Activated CD8-positive, alpha-beta T cell treated with anti-CD3 and anti-CD28 coated beads for 36 hours (primary cell): ENCODE measurements at regions not wholly inside any gene's neighbourhood (a gene's known extent, or its start where the extent isn't known, plus 50 kb on each side); places are given as distances from the start of the nearest gene placed in this dataset.

ENCODE experiments used
- ATAC-seq: fragments of 200-7000 bp; cut with Tn5 transposase; one replicate; pipeline ENCODE4 v1.10.0; 2021; ENCODE audit warnings: mild to moderate bottlenecking, moderate library complexity
- CTCF ChIA-PET: fragments of 350-600 bp; sonication (Branson Sonifier 250); formaldehyde crosslinking; loops from one replicate; lab custom pipeline; 2021; ENCODE audit warnings: antibody characterized with exemption; lab: Charles Lee
- POLR2A ChIA-PET: fragments of 350-600 bp; sonication (Branson Sonifier 250); formaldehyde crosslinking; loops from one replicate; lab custom pipeline; 2021; ENCODE audit warnings: antibody characterized with exemption; lab: Charles Lee
- DNase-seq: peaks from one replicate; pipeline ENCODE4 v3.0.0-alpha.2; 2020
- H3K27ac Mint-ChIP-seq: one replicate; pipeline ENCODE4 v1.8.0; 2021; ENCODE audit warnings: mild to moderate bottlenecking, mixed read lengths
- H3K27me3 Mint-ChIP-seq: one replicate; pipeline ENCODE4 v1.8.0; 2021; ENCODE audit warnings: mixed read lengths
- H3K36me3 Mint-ChIP-seq: one replicate; pipeline ENCODE4 v1.8.0; 2021; ENCODE audit warnings: low read depth, mixed read lengths
- H3K4me1 Mint-ChIP-seq: one replicate; pipeline ENCODE4 v1.8.0; 2021; ENCODE audit warnings: low read depth, mixed read lengths
- H3K4me3 Mint-ChIP-seq: one replicate; pipeline ENCODE4 v1.8.0; 2021; ENCODE audit warnings: mild to moderate bottlenecking, moderate library complexity, mixed read lengths
- H3K9me3 Mint-ChIP-seq: one replicate; pipeline ENCODE4 v1.8.0; 2021; ENCODE audit warnings: mixed read lengths
- intact Hi-C: fragments of 100-400 bp; cut with micrococcal nuclease; formaldehyde crosslinking; loops from one replicate; pipeline ENCODE4 v1.10.0; 2022
- TF ChIP-seq, protein P1 (sequence below): fragments of 200-600 bp; IDR thresholded peaks from one replicate; pipeline ENCODE4 v1.8.0; 2022; ENCODE audit warnings: antibody characterized with exemption, mild to moderate bottlenecking

DNA sequence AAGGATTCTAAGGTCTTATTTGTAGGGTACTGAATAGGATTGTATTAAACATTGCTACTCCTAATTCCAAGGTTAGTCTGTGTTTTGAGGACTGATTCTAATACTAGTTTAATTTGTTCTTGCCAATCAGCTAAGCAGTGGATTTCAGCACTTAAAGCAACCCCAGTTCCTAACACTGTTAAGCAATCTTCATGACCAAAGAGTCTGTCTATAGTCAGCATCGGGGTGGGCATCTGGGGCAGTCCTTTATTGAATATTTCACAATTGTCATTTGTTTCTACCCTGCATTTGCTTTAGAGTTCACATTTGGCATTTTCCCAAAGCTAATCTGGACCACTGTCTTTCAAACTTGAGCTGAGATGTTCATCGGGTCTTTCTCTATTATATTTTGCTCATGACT lies 248.0 kb upstream of the TANK start:
- TF ChIP-seq, protein P1, sequence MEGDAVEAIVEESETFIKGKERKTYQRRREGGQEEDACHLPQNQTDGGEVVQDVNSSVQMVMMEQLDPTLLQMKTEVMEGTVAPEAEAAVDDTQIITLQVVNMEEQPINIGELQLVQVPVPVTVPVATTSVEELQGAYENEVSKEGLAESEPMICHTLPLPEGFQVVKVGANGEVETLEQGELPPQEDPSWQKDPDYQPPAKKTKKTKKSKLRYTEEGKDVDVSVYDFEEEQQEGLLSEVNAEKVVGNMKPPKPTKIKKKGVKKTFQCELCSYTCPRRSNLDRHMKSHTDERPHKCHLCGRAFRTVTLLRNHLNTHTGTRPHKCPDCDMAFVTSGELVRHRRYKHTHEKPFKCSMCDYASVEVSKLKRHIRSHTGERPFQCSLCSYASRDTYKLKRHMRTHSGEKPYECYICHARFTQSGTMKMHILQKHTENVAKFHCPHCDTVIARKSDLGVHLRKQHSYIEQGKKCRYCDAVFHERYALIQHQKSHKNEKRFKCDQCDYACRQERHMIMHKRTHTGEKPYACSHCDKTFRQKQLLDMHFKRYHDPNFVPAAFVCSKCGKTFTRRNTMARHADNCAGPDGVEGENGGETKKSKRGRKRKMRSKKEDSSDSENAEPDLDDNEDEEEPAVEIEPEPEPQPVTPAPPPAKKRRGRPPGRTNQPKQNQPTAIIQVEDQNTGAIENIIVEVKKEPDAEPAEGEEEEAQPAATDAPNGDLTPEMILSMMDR = no peak
- H3K4me3 Mint-ChIP-seq = no peak overlapping the region
- intact Hi-C loops = no loop called here
- H3K27me3 Mint-ChIP-seq = peaks cover 1% of the 10 kb centered on the region
- no peaks in the 10 kb centered on the region for H3K4me1 Mint-ChIP-seq
- peaks cover 1% of the 10 kb centered on the region for H3K9me3 Mint-ChIP-seq
- DNase-seq (no peak), ATAC-seq (no peak)
- no peaks in the 10 kb centered on the region for H3K36me3 Mint-ChIP-seq
- CTCF ChIA-PET = interaction anchor here (0.7 to 1.0 kb wide), 2 partner anchors 152 to 300 kb away, joined by 3 read pairs; no protein-coding TSS in a partner anchor
- POLR2A ChIA-PET = no interaction called here
- no peak overlapping the region for H3K27ac Mint-ChIP-seq

DNA sequence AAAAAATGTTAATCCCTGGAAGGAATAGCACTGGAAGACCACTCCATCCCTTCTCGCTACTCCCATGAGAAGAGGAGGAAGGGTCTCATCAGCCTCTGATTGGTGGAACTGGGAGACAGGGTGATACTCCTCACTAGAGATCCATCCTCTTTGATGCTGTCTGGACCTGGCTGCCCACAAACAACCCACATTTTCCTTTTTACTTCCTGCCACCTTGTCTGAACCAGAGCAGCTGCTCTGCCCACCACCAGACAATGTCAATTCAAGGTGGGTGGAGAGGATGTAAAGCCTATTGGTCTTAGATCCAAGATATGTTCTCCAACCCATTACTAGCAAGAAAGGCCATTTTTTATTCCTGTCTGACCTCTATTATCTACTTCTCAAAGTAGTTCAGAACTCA lies 246.9 kb upstream of the TANK start:
- H3K27ac Mint-ChIP-seq = no peak overlapping the region
- no peaks in the 10 kb centered on the region for H3K4me1 Mint-ChIP-seq
- no peak for DNase-seq
- peaks cover 1% of the 10 kb centered on the region for H3K27me3 Mint-ChIP-seq
- ChIA-PET CTCF (no interaction called here), POLR2A (no interaction called here)
- no peaks in the 10 kb centered on the region for H3K36me3 Mint-ChIP-seq
- intact Hi-C loops = no loop called here
- H3K9me3 Mint-ChIP-seq = peaks cover 1% of the 10 kb centered on the region
- TF ChIP-seq, protein P1 = no peak
- no peak overlapping the region for H3K4me3 Mint-ChIP-seq
- ATAC-seq = no peak

DNA sequence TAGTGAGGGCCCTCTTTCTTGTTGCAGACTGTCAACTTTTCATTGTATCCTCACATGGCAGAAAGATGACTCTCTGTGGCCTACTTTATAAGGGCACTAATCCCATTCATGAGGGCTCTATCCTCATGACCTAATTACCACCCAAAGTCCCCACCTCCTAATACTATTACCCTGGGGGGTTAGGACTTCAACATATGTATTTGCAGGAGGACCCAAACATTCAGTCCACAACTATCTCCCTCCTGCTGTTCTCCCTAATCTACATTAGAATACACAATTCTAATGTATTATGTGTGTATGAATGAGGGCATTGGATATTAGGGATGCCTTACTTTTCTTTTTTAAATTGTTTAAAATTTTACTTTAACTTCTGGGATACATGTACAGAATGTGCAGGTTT lies 246.0 kb upstream of the TANK start:
- intact Hi-C loops = no loop called here
- ATAC-seq = no peak
- H3K4me3 Mint-ChIP-seq = no peak overlapping the region
- CTCF ChIA-PET = no interaction called here
- no peak for DNase-seq
- H3K9me3 Mint-ChIP-seq = peaks cover 1% of the 10 kb centered on the region
- TF ChIP-seq, protein P1 = no peak
- POLR2A ChIA-PET = no interaction called here
- no peaks in the 10 kb centered on the region for H3K4me1 Mint-ChIP-seq
- H3K36me3 Mint-ChIP-seq = no peaks in the 10 kb centered on the region
- H3K27me3 Mint-ChIP-seq = peaks cover 1% of the 10 kb centered on the region
- H3K27ac Mint-ChIP-seq = no peak overlapping the region

DNA sequence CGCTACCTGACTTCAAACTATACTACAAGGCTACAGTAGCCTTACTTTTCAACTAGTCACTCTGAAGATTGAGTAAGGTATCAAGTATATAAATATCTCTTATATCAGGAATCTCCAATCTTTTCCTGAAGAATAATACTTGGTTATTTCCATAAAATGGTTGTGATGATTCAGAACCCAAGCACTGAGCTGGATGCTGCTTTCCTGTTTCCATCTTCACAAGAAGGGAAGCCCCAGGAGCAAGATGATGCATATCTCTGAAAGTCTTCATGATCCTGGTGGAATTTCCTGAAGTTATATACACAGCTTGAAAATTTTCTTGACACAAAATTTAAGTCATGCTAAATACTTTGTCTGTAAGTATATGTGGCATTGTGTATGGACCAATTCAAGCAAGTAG lies 243.9 kb upstream of the TANK start:
- ATAC-seq (no peak), DNase-seq (no peak)
- H3K36me3 Mint-ChIP-seq = no peaks in the 10 kb centered on the region
- H3K27me3 Mint-ChIP-seq = peaks cover 1% of the 10 kb centered on the region
- TF ChIP-seq, protein P1 = no peak
- POLR2A ChIA-PET = no interaction called here
- peaks cover 1% of the 10 kb centered on the region for H3K9me3 Mint-ChIP-seq
- H3K4me3 Mint-ChIP-seq = no peak overlapping the region
- no peaks in the 10 kb centered on the region for H3K4me1 Mint-ChIP-seq
- CTCF ChIA-PET = interaction anchor here (0.6 kb wide), 1 partner anchor 46 kb away, joined by 3 read pairs; no protein-coding TSS in a partner anchor
- intact Hi-C loops = no loop called here
- no peak overlapping the region for H3K27ac Mint-ChIP-seq

DNA sequence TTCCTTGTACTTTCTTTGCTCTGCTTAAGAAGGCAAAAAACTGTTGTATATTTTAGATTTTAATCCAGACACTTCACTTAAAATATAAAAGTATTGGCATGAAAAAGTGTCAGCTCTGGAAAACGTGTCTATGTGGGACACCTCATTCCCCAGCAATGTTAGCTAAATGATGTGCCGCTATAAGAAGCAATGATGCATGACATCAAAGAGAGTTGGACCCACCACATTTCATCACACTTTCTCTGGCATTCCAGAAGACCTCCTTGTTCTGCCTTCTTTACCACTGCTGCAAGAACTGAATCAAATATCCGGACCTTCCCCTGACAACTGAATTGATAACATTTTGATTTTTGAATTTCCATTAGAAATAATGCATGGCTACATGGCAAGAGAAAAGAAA lies 242.4 kb upstream of the TANK start:
- no peak for ATAC-seq
- Mint-ChIP-seq H3K36me3 (no peaks in the 10 kb centered on the region), H3K27me3 (peaks cover 1% of the 10 kb centered on the region), H3K9me3 (peaks cover 1% of the 10 kb centered on the region), H3K4me3 (no peak overlapping the region), H3K27ac (no peak overlapping the region), H3K4me1 (no peaks in the 10 kb centered on the region)
- ChIA-PET POLR2A (no interaction called here), CTCF (interaction anchor here (0.7 to 1.3 kb wide), 3 partner anchors 76 to 808 kb away, joined by 3 to 4 read pairs (median 3); no protein-coding TSS in a partner anchor)
- TF ChIP-seq, protein P1 = no peak
- no peak for DNase-seq
- intact Hi-C loops = no loop called here
